Endothelial cell of umbilical vein (primary cell): ENCODE measurements at regions not wholly inside any gene's neighbourhood (a gene's known extent, or its start where the extent isn't known, plus 50 kb on each side); places are given as distances from the start of the nearest gene placed in this dataset.

Experiments used
- EZH2 ChIP-seq: IDR thresholded peaks from 2 replicates; pipeline ENCODE4 v1.6.1; 2012; ENCODE audit warnings: borderline replicate concordance, low read depth, mild to moderate bottlenecking, moderate library complexity, low read length, inconsistent platforms; ENCODE audit not compliant: severe bottlenecking
- FOS ChIP-seq: IDR thresholded peaks from 2 replicates; pipeline ENCODE4 v1.6.1; 2011; ENCODE audit warnings: mild to moderate bottlenecking, low read length, moderate library complexity, borderline replicate concordance; ENCODE audit not compliant: insufficient read depth
- GATA2 ChIP-seq: IDR thresholded peaks from 2 replicates; pipeline ENCODE4 v1.7.0; 2011; ENCODE audit warnings: low read depth, mild to moderate bottlenecking, moderate library complexity, mixed read lengths, low read length; ENCODE audit not compliant: insufficient read length, insufficient read depth
- JUN ChIP-seq: IDR thresholded peaks from 2 replicates; pipeline ENCODE4 v1.6.1; 2011; ENCODE audit warnings: borderline replicate concordance, low read depth; ENCODE audit not compliant: insufficient read length, insufficient read depth
- MYC ChIP-seq: IDR thresholded peaks from one replicate; pipeline ENCODE4 v1.6.1; 2011; ENCODE audit warnings: mild to moderate bottlenecking, low read depth, low read length
- POLR2A ChIP-seq: IDR thresholded peaks from 2 replicates; pipeline ENCODE4 v1.6.1; 2012; ENCODE audit warnings: low read depth, mild to moderate bottlenecking, control low read depth, low read length
- POLR2AphosphoS5 ChIP-seq: IDR thresholded peaks from 2 replicates; pipeline ENCODE4 v1.6.1; 2012; ENCODE audit warnings: low read depth, mild to moderate bottlenecking, control low read depth, low read length, moderate library complexity; ENCODE audit not compliant: insufficient read depth
- TF ChIP-seq, protein P1 (sequence below), 2 donors: IDR thresholded peaks; 1 replicate in 1 of 2; 2 replicates in 1 of 2; pipeline ENCODE4 v1.5.1; 2011; ENCODE audit warnings: low read length in 2 of 2, mild to moderate bottlenecking in 2 of 2, moderate library complexity in 2 of 2, control low read depth in 1 of 2, inconsistent platforms in 1 of 2, low read depth in 1 of 2; ENCODE audit not compliant: insufficient read depth in 1 of 2; ENCODE audit errors: extremely low read depth in 1 of 2
- TF ChIP-seq, protein P2 (sequence below): IDR thresholded peaks from 2 replicates; pipeline ENCODE4 v1.6.1; 2011; ENCODE audit not compliant: insufficient read depth, insufficient read length

DNA sequence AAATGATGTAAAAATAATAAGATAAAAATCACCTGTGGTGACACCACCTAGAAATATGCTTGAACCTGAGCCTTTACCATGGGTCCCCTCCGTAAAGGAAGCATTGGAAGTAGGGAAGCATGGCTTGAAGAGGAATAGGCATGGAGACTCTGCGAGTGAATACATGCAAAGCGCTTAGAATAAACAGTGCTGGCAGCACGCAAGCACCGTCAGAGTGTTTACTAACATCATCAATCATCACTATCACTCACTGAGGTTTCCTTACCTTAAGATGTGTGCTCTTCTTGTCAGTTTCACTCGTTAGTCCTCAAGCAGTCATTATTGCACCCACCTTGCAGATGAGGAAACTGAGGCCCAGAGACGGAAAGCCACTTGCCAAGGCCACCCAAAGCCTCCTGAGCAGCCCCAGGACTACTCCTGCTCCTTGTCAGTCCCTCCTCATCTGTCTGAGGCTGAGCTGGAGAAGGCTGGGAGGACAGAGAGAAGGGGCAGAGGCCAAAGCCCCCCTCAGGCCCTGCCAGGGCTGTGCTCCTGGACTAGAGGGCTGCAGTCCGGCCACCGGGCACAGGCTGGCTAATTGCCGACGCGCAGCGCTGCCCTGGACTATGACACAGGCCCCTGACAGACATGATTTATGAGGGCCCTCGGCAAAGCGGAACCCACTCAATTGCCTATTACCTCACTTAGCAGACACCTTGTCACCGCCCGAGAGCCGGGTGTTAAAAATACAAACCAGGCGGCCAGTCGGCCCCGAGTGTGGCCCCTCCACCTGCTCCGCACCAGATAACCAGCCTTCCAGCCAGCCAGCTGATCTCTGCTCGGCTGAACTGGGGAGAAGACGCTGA lies 168.9 kb downstream of the MN1 start:
- TF ChIP-seq, protein P1, sequence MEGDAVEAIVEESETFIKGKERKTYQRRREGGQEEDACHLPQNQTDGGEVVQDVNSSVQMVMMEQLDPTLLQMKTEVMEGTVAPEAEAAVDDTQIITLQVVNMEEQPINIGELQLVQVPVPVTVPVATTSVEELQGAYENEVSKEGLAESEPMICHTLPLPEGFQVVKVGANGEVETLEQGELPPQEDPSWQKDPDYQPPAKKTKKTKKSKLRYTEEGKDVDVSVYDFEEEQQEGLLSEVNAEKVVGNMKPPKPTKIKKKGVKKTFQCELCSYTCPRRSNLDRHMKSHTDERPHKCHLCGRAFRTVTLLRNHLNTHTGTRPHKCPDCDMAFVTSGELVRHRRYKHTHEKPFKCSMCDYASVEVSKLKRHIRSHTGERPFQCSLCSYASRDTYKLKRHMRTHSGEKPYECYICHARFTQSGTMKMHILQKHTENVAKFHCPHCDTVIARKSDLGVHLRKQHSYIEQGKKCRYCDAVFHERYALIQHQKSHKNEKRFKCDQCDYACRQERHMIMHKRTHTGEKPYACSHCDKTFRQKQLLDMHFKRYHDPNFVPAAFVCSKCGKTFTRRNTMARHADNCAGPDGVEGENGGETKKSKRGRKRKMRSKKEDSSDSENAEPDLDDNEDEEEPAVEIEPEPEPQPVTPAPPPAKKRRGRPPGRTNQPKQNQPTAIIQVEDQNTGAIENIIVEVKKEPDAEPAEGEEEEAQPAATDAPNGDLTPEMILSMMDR (IDR thresholded peaks at IDR 0.05; ENCODE audit: extremely low read depth in 1 of 2, insufficient read depth in 1 of 2, low read depth in 1 of 2, low read length in 2 of 2), result no peak
- no peak for TF ChIP-seq POLR2AphosphoS5
- TF ChIP-seq EZH2, result no peak
- TF ChIP-seq POLR2A, result no peak
- no peak for TF ChIP-seq MYC
- TF ChIP-seq, protein P2, sequence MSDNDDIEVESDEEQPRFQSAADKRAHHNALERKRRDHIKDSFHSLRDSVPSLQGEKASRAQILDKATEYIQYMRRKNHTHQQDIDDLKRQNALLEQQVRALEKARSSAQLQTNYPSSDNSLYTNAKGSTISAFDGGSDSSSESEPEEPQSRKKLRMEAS, result no peak
- TF ChIP-seq JUN, result no peak
- no peak for TF ChIP-seq GATA2
- TF ChIP-seq FOS, result no peak
